ENCODE measurements at regions not wholly inside any gene's neighbourhood (a gene's known extent, or its start where the extent isn't known, plus 50 kb on each side); places are given as distances from the start of the nearest gene placed in this dataset.

GRCh38 chr7:17396692-17397091 lies 98.2 kb downstream of the AHR start:
- H3K4me2 ChIP-seq (ENCODE audit: low read length), result no peak overlapping the region
- H4K20me1 ChIP-seq (ENCODE audit: control insufficient read depth, insufficient read depth, low read depth, low read length), result no peaks in the 10 kb centered on the region
- peaks cover 5% of the 10 kb centered on the region; the same call in 1 of the 2 replicates for H3K9me3 ChIP-seq (ENCODE audit: control insufficient read depth, insufficient read depth, low read length)
- H3K36me3 ChIP-seq (ENCODE audit: control insufficient read depth, low read length), result no peaks in the 10 kb centered on the region
- no peak overlapping the region for H3K27ac ChIP-seq (ENCODE audit: low read depth, low read length)
- no peaks in the 10 kb centered on the region for H3K4me1 ChIP-seq (ENCODE audit: control insufficient read depth, low read length)
- H3K27me3 ChIP-seq (ENCODE audit: control insufficient read depth, low read length), result no peaks in the 10 kb centered on the region
- no peaks in the 10 kb centered on the region for H3K9me2 ChIP-seq (replicated peaks; ENCODE audit: control insufficient read depth, low read length)
- H3K4me3 ChIP-seq (ENCODE audit: low read length), result no peak overlapping the region
- no peaks in the 10 kb centered on the region for H3F3A ChIP-seq (ENCODE audit: control insufficient read depth, insufficient read depth)
- no peak for TF ChIP-seq EZH2phosphoT487 (IDR thresholded peaks at IDR 0.05; ENCODE audit: borderline replicate concordance, low read length)
- no peak for TF ChIP-seq CTCF (IDR thresholded peaks at IDR 0.05; ENCODE audit: low read depth, low read length, poor library complexity, severe bottlenecking)
- no peaks in the 10 kb centered on the region for H3K79me2 ChIP-seq (ENCODE audit: control insufficient read depth, low read length)

GRCh38 chr7:17401791-17402627 lies 103.6 kb downstream of the AHR start:
- Histone ChIP-seq H3K4me1 (ENCODE audit: control insufficient read depth, low read length) (no peaks in the 10 kb centered on the region), H3K4me3 (ENCODE audit: low read length) (no peak overlapping the region), H3K27me3 (ENCODE audit: control insufficient read depth, low read length) (peaks cover 7% of the 10 kb centered on the region), H4K20me1 (ENCODE audit: control insufficient read depth, insufficient read depth, low read depth, low read length) (no peaks in the 10 kb centered on the region), H3K79me2 (ENCODE audit: control insufficient read depth, low read length) (no peaks in the 10 kb centered on the region), H3K27ac (ENCODE audit: low read depth, low read length) (no peak overlapping the region), H3K36me3 (ENCODE audit: control insufficient read depth, low read length) (no peaks in the 10 kb centered on the region), H3K4me2 (ENCODE audit: low read length) (no peak overlapping the region), H3F3A (ENCODE audit: control insufficient read depth, insufficient read depth) (no peaks in the 10 kb centered on the region), H3K9me3 (ENCODE audit: control insufficient read depth, insufficient read depth, low read length) (no peaks in the 10 kb centered on the region), H3K9me2 (replicated peaks; ENCODE audit: control insufficient read depth, low read length) (no peaks in the 10 kb centered on the region)
- TF ChIP-seq CTCF (IDR thresholded peaks at IDR 0.05; ENCODE audit: low read depth, low read length, poor library complexity, severe bottlenecking), result no peak
- TF ChIP-seq EZH2phosphoT487 (IDR thresholded peaks at IDR 0.05; ENCODE audit: borderline replicate concordance, low read length), result no peak

GRCh38 chr7:17402628-17403278 lies 104.3 kb downstream of the AHR start:
- H3K27ac ChIP-seq (ENCODE audit: low read depth, low read length), result no peak overlapping the region
- H4K20me1 ChIP-seq (ENCODE audit: control insufficient read depth, insufficient read depth, low read depth, low read length), result no peaks in the 10 kb centered on the region
- H3K9me2 ChIP-seq (replicated peaks; ENCODE audit: control insufficient read depth, low read length), result no peaks in the 10 kb centered on the region
- peaks cover 7% of the 10 kb centered on the region for H3K27me3 ChIP-seq (ENCODE audit: control insufficient read depth, low read length)
- H3K36me3 ChIP-seq (ENCODE audit: control insufficient read depth, low read length), result no peaks in the 10 kb centered on the region
- no peaks in the 10 kb centered on the region for H3K4me1 ChIP-seq (ENCODE audit: control insufficient read depth, low read length)
- TF ChIP-seq EZH2phosphoT487 (IDR thresholded peaks at IDR 0.05; ENCODE audit: borderline replicate concordance, low read length) (no peak), CTCF (IDR thresholded peaks at IDR 0.05; ENCODE audit: low read depth, low read length, poor library complexity, severe bottlenecking) (no peak)
- H3K9me3 ChIP-seq (ENCODE audit: control insufficient read depth, insufficient read depth, low read length), result no peaks in the 10 kb centered on the region
- no peaks in the 10 kb centered on the region for H3K79me2 ChIP-seq (ENCODE audit: control insufficient read depth, low read length)
- no peak overlapping the region for H3K4me2 ChIP-seq (ENCODE audit: low read length)
- H3K4me3 ChIP-seq (ENCODE audit: low read length), result no peak overlapping the region
- H3F3A ChIP-seq (ENCODE audit: control insufficient read depth, insufficient read depth), result no peaks in the 10 kb centered on the region

Data from DOHH2 (cell line).